ENCODE measurements at regions not wholly inside any gene's neighbourhood (a gene's known extent, or its start where the extent isn't known, plus 50 kb on each side); places are given as distances from the start of the nearest gene placed in this dataset.
"Not testable (repeated sequence)": the region's sequence is repeated elsewhere in the genome, so short reads cannot be mapped to it uniquely, and the experiment has no call there.

DNA sequence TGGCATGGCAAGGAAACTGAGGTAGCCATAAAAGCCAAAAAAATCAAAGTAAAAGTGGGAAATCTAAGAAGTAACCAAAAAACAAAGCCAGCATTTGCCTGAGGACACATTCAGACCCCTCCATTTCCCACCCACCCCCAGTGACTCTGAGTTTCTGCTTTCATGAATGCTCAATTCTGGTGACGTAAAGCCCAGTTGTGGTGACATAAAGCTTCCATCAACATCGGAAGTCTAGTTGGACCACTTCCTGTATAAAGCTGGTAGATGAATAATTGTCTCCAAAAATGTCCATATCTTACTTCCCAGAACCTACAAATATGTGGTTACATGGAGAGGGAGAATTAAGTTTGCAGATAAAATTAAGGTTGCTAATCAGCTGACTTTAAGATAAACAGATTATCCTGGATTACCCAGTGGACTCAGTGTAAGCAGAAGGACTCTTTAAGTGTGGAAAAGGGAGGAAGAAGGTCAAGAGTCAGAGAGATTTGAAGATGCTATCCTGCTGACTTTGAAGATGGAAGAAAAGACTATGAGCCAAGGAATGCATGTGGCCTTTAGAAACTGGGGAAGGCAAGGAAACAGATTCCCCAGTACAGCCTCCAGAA lies 62.0 kb upstream of the ST3GAL6 start:
- H3K4me3 ChIP-seq (ENCODE audit: low read depth, low read length): no peak overlapping the region
- TF ChIP-seq CTCF (conservative IDR thresholded peaks at IDR 0.05; ENCODE audit: low read depth, low read length): no peak
- DNase-seq (ENCODE audit: low read depth): no peak

DNA sequence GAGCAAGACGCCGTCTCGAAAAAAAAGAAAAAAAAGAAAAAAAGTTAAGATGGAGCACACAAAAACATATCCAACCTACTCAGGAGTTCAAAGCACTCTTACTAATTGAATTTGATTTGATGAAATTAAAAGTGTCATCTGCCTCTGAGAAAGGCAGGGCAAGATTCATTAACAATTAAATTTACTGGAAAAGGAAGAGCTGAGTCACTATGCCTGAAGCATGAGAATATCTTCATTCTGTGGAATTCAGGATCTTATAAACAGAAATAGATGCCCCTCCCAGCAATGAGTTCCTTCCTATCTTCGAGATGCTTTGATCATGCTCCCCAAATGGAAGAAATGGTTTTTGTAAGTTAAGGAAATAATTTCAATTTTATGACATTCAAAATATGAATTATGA lies 61.0 kb upstream of the ST3GAL6 start:
- TF ChIP-seq CTCF (conservative IDR thresholded peaks at IDR 0.05; ENCODE audit: low read depth, low read length): no peak
- H3K4me3 ChIP-seq (ENCODE audit: low read depth, low read length): no peak overlapping the region
- no peak for DNase-seq (ENCODE audit: low read depth)

DNA sequence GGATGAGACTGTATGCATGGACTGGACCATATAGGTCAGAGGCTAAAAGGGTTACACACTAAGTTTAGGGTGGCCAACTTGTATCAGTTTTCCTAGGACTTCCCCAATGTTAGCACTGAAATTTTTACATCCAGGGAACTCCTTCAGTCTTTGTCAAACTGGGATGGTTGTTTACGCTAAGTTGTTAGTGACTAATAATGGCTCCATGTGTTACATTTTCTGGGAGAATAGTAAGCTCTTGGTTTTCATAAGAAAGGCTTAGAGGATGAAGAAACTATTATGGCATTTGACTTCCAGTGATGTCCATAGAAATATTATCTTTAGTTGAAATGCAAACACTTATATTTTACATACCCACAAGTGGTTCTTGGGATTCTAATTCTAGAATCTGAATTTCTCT lies 57.9 kb upstream of the ST3GAL6 start:
- no peak for DNase-seq (ENCODE audit: low read depth)
- TF ChIP-seq CTCF (conservative IDR thresholded peaks at IDR 0.05; ENCODE audit: low read depth, low read length): no peak
- H3K4me3 ChIP-seq (ENCODE audit: low read depth, low read length): no peak overlapping the region

- TF ChIP-seq CTCF (conservative IDR thresholded peaks at IDR 0.05; ENCODE audit: low read depth, low read length): peak; percentile 38
- no peak overlapping the region for H3K4me3 ChIP-seq (ENCODE audit: low read depth, low read length)
- DNase-seq (ENCODE audit: low read depth): peak; percentile 37
These were observed 57.4 kb upstream of the ST3GAL6 start for GRCh38 chr3:98705694-98706093.

DNA sequence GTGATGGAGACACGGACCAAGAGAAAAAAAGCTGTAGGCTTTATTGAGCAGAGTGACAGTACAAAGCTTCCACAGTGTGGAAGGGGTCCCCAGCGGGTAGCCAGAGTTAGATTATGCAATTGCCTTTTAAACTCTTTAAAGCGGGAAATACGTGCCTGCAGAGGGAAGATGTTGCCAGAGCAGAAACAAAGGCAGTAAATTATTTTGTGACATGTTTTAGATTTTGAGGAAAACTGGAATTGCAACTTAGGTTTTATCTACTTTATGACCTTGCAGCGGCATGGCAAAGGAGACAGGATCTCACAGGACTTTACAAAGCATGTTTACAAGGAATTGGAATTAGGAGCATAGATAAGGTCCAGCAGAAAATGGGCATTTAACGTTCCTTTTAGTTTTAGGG lies 54.5 kb upstream of the ST3GAL6 start:
- H3K4me3 ChIP-seq (ENCODE audit: low read depth, low read length); DNase-seq (ENCODE audit: low read depth): not testable (repeated sequence)

DNA sequence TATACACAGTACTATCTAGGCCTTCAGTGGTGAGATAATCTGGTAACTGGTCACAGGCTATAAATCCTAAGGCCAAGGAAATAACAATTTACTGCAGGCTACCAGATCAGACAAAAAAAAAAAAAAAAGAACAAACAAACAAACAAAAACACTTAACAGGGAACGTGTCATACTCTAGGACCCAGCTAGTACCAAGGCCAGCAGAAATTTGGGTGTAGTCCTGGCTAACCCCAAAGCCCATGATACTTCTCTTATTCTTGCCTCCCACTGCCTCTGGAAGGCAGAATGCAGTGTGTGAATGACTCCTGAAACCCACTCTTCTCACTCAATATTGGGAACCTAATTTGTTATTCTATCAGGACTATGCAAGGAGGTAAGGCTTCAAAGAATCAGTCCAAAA lies 53.7 kb upstream of the ST3GAL6 start:
- no peak overlapping the region for H3K4me3 ChIP-seq (ENCODE audit: low read depth, low read length)
- no peak for TF ChIP-seq CTCF (conservative IDR thresholded peaks at IDR 0.05; ENCODE audit: low read depth, low read length)
- DNase-seq (ENCODE audit: low read depth): no peak

DNA sequence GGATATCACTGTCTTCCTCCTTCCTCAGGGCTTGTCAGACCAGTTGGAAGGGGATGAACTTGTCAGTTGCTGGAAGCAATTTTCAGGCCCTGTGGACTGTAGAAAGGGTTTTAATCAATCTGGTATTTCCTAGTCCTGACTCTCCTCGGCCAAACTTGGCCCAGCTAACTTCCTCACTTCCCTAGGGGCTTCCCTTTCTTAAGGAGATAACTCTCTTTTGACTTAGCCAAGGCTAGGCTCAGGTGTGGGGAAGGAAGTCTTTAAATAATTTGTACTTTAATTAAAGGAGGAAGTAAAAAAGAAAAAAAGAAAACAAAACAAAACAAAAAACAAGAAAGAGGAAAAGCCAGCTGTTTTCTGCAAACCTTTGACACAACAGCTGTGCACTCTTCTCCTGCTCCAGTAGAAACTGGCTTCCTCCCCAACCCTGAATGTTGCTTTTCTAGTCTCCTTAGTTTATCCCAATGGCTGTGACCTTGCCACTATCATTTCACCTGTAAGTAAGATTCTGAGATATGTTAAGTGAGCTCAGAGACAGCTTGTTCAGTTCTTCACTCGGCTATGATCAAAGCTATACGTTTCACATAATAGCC lies 53.0 kb upstream of the ST3GAL6 start:
- no peak overlapping the region for H3K4me3 ChIP-seq (ENCODE audit: low read depth, low read length)
- TF ChIP-seq CTCF (conservative IDR thresholded peaks at IDR 0.05; ENCODE audit: low read depth, low read length): no peak
- no peak for DNase-seq (ENCODE audit: low read depth)
